Thyroid gland (tissue), 4 donors: ENCODE measurements at regions not wholly inside any gene's neighbourhood (a gene's known extent, or its start where the extent isn't known, plus 50 kb on each side); places are given as distances from the start of the nearest gene placed in this dataset.
"Not testable (repeated sequence)": the region's sequence is repeated elsewhere in the genome, so short reads cannot be mapped to it uniquely, and the experiment has no call there.

Experiments
- DNase-seq, 2 donors: peaks; one replicate each; pipeline ENCODE4 v3.0.0-alpha.2; 2019
- H3K27ac ChIP-seq, 3 donors: fragments of 200-600 bp; sonication (generic); 1 replicate in 2 of 3; 2 replicates in 1 of 3; pipeline ENCODE4 v1.5.1; 2016 to 2019; ENCODE audit warnings: mild to moderate bottlenecking in 1 of 3, moderate library complexity in 1 of 3
- H3K27me3 ChIP-seq: fragments of 200-600 bp; sonication (generic); one replicate; pipeline ENCODE4 v1.5.1; 2019
- H3K36me3 ChIP-seq, 2 donors: fragments of 200-600 bp; sonication (generic); one replicate each; pipeline ENCODE4 v1.5.1; 2016 to 2019
- H3K4me1 ChIP-seq, 2 donors: fragments of 200-600 bp; sonication (generic); one replicate each; pipeline ENCODE4 v1.5.1; 2017 to 2019
- H3K4me3 ChIP-seq, 3 donors: fragments of 200-600 bp; sonication (generic); replicated peaks in 1 of 3; 1 replicate in 2 of 3; 2 replicates in 1 of 3; pipeline ENCODE4 v1.5.1; 2016; ENCODE audit warnings: mild to moderate bottlenecking in 1 of 3
- H3K9me3 ChIP-seq: fragments of 200-600 bp; sonication (generic); one replicate; pipeline ENCODE4 v1.5.1; 2017
- POLR2A ChIP-seq, 2 donors: fragments of 450-650 bp; IDR thresholded peaks; one replicate each; pipeline ENCODE4 v1.6.1; 2017; ENCODE audit warnings: antibody characterized with exemption in 2 of 2, mild to moderate bottlenecking in 2 of 2, moderate library complexity in 1 of 2
- WGBS, 2 donors: methylation state at CpG; one replicate each; pipeline ENCODE4 v1.1.5; 2017; 5-methylcytosine and 5-hydroxymethylcytosine counted together
- intact Hi-C: fragments of 100-400 bp; cut with DNase I; formaldehyde crosslinking; loops from one replicate; pipeline ENCODE4 v1.15.1; 2023
- TF ChIP-seq, protein P1 (sequence below), 6 experiments: fragments of 200-600 bp in 3 of 6; fragments of 450-650 bp in 3 of 6; sonication (generic) in 3 of 6; IDR thresholded peaks; one replicate each; pipeline ENCODE4 v1.5.1; 2016 to 2019; ENCODE audit warnings: antibody characterized with exemption in 6 of 6, mild to moderate bottlenecking in 2 of 6, inconsistent platforms in 1 of 6, moderate library complexity in 1 of 6

DNA sequence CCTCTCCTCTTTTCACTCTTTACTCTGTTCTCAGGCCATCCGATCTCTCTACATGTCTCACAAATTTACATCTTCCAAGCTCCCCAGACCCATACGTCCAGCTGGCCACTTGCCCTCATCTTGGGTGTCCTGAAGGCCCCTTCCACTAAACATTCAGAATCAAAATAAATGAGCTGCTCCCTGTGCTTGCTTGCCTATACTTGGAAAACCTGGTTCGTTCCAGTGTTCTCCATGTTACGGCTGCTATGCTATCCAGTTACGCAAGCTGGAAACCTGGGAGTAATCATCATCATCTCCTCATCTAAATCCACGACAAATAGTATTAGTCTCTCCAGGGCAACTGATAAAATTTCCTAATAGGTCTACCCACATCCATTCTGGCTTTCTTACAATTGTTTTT is 165.0 kb upstream of the FBXL17 start:
- no peak overlapping the region for H3K4me3 ChIP-seq
- no peak for DNase-seq
- no peaks in the 10 kb centered on the region for H3K27me3 ChIP-seq
- TF ChIP-seq, protein P1, sequence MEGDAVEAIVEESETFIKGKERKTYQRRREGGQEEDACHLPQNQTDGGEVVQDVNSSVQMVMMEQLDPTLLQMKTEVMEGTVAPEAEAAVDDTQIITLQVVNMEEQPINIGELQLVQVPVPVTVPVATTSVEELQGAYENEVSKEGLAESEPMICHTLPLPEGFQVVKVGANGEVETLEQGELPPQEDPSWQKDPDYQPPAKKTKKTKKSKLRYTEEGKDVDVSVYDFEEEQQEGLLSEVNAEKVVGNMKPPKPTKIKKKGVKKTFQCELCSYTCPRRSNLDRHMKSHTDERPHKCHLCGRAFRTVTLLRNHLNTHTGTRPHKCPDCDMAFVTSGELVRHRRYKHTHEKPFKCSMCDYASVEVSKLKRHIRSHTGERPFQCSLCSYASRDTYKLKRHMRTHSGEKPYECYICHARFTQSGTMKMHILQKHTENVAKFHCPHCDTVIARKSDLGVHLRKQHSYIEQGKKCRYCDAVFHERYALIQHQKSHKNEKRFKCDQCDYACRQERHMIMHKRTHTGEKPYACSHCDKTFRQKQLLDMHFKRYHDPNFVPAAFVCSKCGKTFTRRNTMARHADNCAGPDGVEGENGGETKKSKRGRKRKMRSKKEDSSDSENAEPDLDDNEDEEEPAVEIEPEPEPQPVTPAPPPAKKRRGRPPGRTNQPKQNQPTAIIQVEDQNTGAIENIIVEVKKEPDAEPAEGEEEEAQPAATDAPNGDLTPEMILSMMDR (IDR thresholded peaks at IDR 0.05): no peak
- TF ChIP-seq POLR2A (IDR thresholded peaks at IDR 0.05): no peak
- H3K27ac ChIP-seq: no peak overlapping the region
- H3K4me1 ChIP-seq: no peaks in the 10 kb centered on the region
- intact Hi-C loops: no loop called here
- WGBS, 2 donors: 76 to 91% methylated on average over 6 of the region's 6 CpGs
- H3K9me3 ChIP-seq: no peaks in the 10 kb centered on the region
- no peaks in the 10 kb centered on the region for H3K36me3 ChIP-seq

DNA sequence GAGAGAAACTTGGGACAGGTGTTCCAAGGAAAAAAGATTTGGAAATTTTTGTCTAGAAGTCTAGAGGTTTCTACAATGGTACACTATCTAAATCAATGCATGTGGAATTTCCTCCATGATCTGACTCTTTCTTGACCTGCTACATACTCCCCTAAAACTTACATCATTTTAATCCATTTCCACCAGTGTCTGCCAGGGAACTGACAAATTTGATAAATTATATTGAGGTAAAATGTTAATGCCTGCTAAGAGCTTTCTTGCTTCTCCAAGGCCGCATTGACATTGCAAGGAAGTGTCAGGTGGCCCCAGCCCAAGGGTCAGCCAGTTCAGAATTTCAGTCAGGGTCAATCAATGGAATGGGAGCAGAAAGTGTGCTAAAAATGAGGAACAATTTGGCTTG is 163.4 kb upstream of the FBXL17 start:
- DNase-seq: no peak
- TF ChIP-seq, protein P1 (IDR thresholded peaks at IDR 0.05): no peak
- no peak for TF ChIP-seq POLR2A (IDR thresholded peaks at IDR 0.05)
- no peaks in the 10 kb centered on the region for H3K9me3 ChIP-seq
- WGBS, 2 donors: 42 to 46% methylated on average over 1 of the region's 1 CpG
- no peaks in the 10 kb centered on the region for H3K4me1 ChIP-seq
- H3K4me3 ChIP-seq: no peak overlapping the region
- no peaks in the 10 kb centered on the region for H3K36me3 ChIP-seq
- intact Hi-C loops: no loop called here
- no peaks in the 10 kb centered on the region for H3K27me3 ChIP-seq
- no peak overlapping the region for H3K27ac ChIP-seq

DNA sequence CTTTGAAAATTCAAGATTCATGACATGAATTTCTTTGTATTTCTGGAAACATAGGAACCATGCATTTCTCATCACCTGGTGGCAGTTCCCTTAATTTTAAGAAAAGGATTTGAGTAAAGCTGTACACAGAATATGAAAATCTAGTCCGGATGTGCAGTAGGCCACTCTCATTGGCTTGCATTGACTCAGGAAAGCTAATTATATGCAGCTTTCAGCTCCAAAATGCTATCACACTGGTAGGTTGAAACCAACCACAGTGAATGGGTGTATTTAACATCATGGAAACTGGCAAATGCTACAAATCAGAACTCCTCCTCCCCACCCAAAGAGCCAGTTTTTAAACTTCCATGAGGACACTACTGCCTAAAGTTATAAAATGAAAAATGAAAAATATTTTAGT is 161.6 kb upstream of the FBXL17 start:
- Histone ChIP-seq H3K27me3 (no peaks in the 10 kb centered on the region), H3K9me3 (no peaks in the 10 kb centered on the region), H3K4me1 (no peaks in the 10 kb centered on the region), H3K27ac (no peak overlapping the region), H3K36me3 (no peaks in the 10 kb centered on the region), H3K4me3 (no peak overlapping the region)
- no peak for DNase-seq
- TF ChIP-seq, protein P1 (IDR thresholded peaks at IDR 0.05): no peak
- TF ChIP-seq POLR2A (IDR thresholded peaks at IDR 0.05): no peak
- intact Hi-C loops: no loop called here
- 81 to 93% methylated on average over 1 of the region's 1 CpG for WGBS, 2 donors

DNA sequence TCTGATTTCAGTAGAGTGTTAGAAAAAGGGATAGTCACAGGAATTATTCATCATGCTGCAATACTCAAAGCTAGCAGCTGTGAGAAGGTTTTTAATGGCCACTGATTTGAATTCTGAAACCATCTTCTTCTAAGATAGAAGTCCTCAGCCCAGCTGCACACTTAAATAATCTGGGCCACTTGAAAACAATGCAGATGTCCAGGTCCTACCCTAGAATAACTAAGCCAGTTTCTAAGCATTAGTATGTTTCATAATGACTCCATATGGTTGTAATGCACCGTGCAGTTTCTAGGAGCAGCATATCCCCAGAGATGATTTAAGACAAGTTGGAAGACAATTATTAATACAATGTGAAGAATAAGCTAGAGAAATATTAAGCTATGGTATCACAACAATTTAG is 159.9 kb upstream of the FBXL17 start:
- Histone ChIP-seq H3K27me3 (no peaks in the 10 kb centered on the region), H3K36me3 (no peaks in the 10 kb centered on the region), H3K9me3 (no peaks in the 10 kb centered on the region), H3K4me3 (no peak overlapping the region), H3K27ac (no peak overlapping the region), H3K4me1 (no peaks in the 10 kb centered on the region)
- DNase-seq: no peak
- TF ChIP-seq, protein P1 (IDR thresholded peaks at IDR 0.05): no peak
- TF ChIP-seq POLR2A (IDR thresholded peaks at IDR 0.05): no peak
- intact Hi-C loops: no loop called here
- WGBS, 2 donors: 73 to 82% methylated on average over 1 of the region's 1 CpG

DNA sequence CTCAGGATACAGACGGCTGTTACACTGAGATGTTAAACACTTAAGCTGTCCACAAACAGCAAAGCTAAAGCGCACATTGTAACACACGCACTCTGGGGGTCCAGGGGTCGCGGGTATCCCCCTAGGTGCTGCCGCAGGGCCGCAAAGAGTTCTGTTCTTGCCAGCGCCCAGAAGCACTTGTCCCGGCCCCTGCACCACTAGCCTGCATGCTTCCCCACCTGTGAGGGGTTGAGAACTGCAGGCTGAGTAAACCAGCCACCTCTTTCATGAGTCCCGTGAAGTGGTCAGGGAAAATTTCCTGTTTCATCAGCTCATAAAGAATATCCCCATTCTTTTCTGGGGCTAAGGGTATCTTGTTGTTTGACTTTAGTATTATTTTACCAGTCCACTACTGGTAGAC is 154.4 kb upstream of the FBXL17 start:
- intact Hi-C loops: no loop called here
- H3K27ac ChIP-seq: no peak overlapping the region
- no peaks in the 10 kb centered on the region for H3K4me1 ChIP-seq
- 72 to 73% methylated on average over 10 of the region's 10 CpGs for WGBS, 2 donors
- H3K4me3 ChIP-seq: no peak overlapping the region
- H3K9me3 ChIP-seq: no peaks in the 10 kb centered on the region
- no peaks in the 10 kb centered on the region for H3K36me3 ChIP-seq
- DNase-seq: no peak
- no peaks in the 10 kb centered on the region for H3K27me3 ChIP-seq
- TF ChIP-seq, protein P1 (IDR thresholded peaks at IDR 0.05): no peak
- no peak for TF ChIP-seq POLR2A (IDR thresholded peaks at IDR 0.05)

DNA sequence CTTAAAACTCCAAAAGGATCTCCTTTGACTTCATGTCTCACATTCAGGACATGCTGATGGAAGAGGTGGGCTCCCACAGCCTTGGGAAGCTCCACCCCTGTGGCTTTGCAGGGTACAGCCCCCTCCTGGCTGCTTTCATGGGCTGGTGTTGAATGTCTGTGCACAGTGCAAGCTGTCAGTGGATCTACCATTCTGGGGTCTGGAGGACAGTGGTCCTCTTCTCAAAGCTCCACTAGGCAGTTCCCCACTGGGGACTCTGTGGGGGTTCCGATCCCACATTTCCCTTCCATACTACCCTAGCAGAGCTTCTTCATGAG is 150.2 kb upstream of the FBXL17 start:
- H3K27ac ChIP-seq, intact Hi-C loops, H3K27me3 ChIP-seq, H3K4me3 ChIP-seq, H3K9me3 ChIP-seq, H3K4me1 ChIP-seq, H3K36me3 ChIP-seq, DNase-seq: not testable (repeated sequence)
- 100% methylated on average over 1 of the region's 1 CpG for WGBS, 2 donors
